Transverse colon (tissue), 4 donors: ENCODE measurements at regions not wholly inside any gene's neighbourhood (a gene's known extent, or its start where the extent isn't known, plus 50 kb on each side); places are given as distances from the start of the nearest gene placed in this dataset.

Experiments
- POLR2A ChIP-seq: fragments of 450-650 bp; IDR thresholded peaks from one replicate; pipeline ENCODE4 v1.6.1; 2016; ENCODE audit warnings: antibody characterized with exemption, mild to moderate bottlenecking, moderate library complexity
- POLR2AphosphoS5 ChIP-seq, 3 donors: sonication (generic); formaldehyde crosslinking; IDR thresholded peaks; one replicate each; pipeline ENCODE4 v1.6.1; 2016; ENCODE audit warnings: antibody characterized with exemption in 3 of 3
- TF ChIP-seq, protein P1 (sequence below), 5 experiments: fragments of 200-600 bp in 3 of 5; fragments of 450-650 bp in 2 of 5; sonication (generic) in 3 of 5; IDR thresholded peaks; 1 replicate in 2 of 5; 2 replicates in 3 of 5; pipeline ENCODE4 v1.5.1; 2016 to 2017; ENCODE audit warnings: antibody characterized with exemption in 5 of 5, inconsistent platforms in 3 of 5, mild to moderate bottlenecking in 2 of 5, moderate library complexity in 1 of 5

DNA sequence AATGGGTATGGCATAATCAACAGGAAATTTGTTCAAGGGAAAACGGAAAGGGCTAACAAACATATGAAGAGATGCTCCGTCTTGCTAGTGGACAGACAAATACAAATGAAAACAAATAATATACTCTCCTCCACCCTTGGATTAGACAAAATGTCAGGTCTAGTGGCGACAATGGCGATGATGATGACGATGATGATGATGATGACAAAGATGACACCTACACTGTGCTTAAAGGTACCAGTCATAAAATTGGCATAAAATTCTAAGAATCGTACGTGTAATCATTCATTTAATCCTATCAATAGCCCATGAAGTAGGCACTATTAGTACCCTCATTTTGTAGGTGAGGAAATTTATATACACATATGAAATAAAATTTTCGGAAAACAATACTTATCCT lies 174.6 kb downstream of the PMP22 start:
- TF ChIP-seq POLR2A (no peak), POLR2AphosphoS5 (IDR thresholded peaks at IDR 0.05) (no peak)
- TF ChIP-seq, protein P1, sequence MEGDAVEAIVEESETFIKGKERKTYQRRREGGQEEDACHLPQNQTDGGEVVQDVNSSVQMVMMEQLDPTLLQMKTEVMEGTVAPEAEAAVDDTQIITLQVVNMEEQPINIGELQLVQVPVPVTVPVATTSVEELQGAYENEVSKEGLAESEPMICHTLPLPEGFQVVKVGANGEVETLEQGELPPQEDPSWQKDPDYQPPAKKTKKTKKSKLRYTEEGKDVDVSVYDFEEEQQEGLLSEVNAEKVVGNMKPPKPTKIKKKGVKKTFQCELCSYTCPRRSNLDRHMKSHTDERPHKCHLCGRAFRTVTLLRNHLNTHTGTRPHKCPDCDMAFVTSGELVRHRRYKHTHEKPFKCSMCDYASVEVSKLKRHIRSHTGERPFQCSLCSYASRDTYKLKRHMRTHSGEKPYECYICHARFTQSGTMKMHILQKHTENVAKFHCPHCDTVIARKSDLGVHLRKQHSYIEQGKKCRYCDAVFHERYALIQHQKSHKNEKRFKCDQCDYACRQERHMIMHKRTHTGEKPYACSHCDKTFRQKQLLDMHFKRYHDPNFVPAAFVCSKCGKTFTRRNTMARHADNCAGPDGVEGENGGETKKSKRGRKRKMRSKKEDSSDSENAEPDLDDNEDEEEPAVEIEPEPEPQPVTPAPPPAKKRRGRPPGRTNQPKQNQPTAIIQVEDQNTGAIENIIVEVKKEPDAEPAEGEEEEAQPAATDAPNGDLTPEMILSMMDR (IDR thresholded peaks at IDR 0.05): no peak
